ENCODE measurements at regions not wholly inside any gene's neighbourhood (a gene's known extent, or its start where the extent isn't known, plus 50 kb on each side); places are given as distances from the start of the nearest gene placed in this dataset.

DNA sequence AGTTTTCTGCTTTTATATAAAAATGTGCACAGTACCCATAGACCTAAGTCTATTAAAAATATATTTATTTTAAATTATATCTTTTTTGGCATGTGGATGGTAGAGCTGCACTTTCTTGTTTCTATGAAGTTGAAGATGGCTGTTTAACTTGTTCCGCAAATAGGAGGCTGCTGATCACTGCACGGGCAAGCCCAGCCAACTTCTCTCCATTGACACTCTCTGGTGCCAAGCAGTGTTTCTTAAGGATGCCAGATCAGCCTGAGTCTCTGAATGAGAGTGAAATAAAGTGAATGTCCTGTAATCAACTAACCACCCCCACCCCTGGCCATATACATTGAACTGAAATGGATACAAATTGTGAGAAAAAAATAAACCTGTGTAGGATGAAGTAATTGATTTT lies 202.9 kb upstream of the KLHL1 start:
- Histone ChIP-seq H3K4me1 (ENCODE audit: control insufficient read depth in 1 of 2, insufficient read depth in 2 of 2, low read depth in 1 of 2, low read length in 1 of 2) (no peaks in the 10 kb centered on the region), H3K9me3 (no peaks in the 10 kb centered on the region), H3K4me2 (no peak overlapping the region), H3K79me2 (ENCODE audit: insufficient read depth) (no peaks in the 10 kb centered on the region), H3K4me3 (ENCODE audit: low read depth in 2 of 2, low read length in 1 of 2) (no peak overlapping the region), H3K9ac (no peak overlapping the region), H3K9me2 (no peaks in the 10 kb centered on the region), H2AFZ (ENCODE audit: low read depth) (no peak overlapping the region), H3K27ac (ENCODE audit: low read depth in 2 of 2, low read length in 1 of 2) (no peak overlapping the region), H4K20me1 (ENCODE audit: insufficient read depth) (no peaks in the 10 kb centered on the region), H3K36me3 (replicated peaks in 1 of 2; ENCODE audit: control insufficient read depth in 1 of 2, insufficient read depth in 2 of 2, low read length in 1 of 2) (no peaks in the 10 kb centered on the region), H3K27me3 (ENCODE audit: insufficient read depth) (no peaks in the 10 kb centered on the region), H3F3A (replicated peaks; ENCODE audit: insufficient read depth) (no peaks in the 10 kb centered on the region)
- ChIA-PET CTCF (interaction anchor here (0.6 to 3.0 kb wide), 20 partner anchors 9 to 774 kb away, joined by 3 to 41 read pairs (median 3); partner anchors contain the start of genes ATXN8OS and KLHL1), POLR2A (no interaction called here)
- WGBS (ENCODE audit: low lambda C conversion rate) = 83% methylated on average over 2 of the region's 2 CpGs
- no peak for TF ChIP-seq TEAD4 (IDR thresholded peaks at IDR 0.05; ENCODE audit: borderline replicate concordance, insufficient read depth)
- no peak for DNase-seq

DNA sequence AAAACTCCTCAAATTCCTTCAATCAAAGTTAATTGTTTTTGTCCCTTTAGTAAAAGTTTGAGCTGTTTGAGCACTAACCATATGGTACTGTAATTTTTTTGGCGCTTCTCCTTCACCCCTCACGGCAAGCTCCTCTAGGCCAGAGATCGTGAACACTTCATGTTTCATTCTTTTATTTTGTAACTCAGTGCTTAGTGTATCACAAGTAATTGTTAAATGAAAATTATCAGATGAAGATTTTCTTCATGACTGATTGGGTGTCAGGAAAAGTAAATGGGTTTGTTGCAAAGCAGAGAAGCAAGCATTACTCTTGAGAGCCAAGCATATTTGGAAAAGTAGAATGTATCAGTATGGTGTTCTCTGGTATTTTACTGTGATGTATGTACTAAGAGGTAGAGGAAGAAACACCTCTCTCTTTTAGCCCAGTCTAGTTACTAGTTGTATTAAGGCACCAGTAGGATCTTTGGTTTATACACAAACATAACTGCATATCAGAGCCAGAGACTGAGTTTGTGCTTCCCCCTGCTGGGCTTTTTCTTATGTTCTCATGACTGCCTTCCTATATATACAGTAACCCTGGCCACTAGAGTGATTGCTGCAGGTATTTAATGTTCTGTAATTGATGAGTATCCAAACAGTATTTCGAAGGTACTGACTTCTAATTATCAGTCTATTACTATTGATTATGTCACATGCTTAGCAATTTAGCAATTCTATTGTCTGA lies 202.3 kb upstream of the KLHL1 start:
- TF ChIP-seq, protein P1, sequence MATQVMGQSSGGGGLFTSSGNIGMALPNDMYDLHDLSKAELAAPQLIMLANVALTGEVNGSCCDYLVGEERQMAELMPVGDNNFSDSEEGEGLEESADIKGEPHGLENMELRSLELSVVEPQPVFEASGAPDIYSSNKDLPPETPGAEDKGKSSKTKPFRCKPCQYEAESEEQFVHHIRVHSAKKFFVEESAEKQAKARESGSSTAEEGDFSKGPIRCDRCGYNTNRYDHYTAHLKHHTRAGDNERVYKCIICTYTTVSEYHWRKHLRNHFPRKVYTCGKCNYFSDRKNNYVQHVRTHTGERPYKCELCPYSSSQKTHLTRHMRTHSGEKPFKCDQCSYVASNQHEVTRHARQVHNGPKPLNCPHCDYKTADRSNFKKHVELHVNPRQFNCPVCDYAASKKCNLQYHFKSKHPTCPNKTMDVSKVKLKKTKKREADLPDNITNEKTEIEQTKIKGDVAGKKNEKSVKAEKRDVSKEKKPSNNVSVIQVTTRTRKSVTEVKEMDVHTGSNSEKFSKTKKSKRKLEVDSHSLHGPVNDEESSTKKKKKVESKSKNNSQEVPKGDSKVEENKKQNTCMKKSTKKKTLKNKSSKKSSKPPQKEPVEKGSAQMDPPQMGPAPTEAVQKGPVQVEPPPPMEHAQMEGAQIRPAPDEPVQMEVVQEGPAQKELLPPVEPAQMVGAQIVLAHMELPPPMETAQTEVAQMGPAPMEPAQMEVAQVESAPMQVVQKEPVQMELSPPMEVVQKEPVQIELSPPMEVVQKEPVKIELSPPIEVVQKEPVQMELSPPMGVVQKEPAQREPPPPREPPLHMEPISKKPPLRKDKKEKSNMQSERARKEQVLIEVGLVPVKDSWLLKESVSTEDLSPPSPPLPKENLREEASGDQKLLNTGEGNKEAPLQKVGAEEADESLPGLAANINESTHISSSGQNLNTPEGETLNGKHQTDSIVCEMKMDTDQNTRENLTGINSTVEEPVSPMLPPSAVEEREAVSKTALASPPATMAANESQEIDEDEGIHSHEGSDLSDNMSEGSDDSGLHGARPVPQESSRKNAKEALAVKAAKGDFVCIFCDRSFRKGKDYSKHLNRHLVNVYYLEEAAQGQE (IDR thresholded peaks at IDR 0.05; ENCODE audit: low read depth, low read length) = no peak
- TF ChIP-seq, protein P2, sequence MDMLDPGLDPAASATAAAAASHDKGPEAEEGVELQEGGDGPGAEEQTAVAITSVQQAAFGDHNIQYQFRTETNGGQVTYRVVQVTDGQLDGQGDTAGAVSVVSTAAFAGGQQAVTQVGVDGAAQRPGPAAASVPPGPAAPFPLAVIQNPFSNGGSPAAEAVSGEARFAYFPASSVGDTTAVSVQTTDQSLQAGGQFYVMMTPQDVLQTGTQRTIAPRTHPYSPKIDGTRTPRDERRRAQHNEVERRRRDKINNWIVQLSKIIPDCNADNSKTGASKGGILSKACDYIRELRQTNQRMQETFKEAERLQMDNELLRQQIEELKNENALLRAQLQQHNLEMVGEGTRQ (IDR thresholded peaks at IDR 0.05; ENCODE audit: borderline replicate concordance, low read depth, low read length) = no peak
- TF ChIP-seq, protein P3, sequence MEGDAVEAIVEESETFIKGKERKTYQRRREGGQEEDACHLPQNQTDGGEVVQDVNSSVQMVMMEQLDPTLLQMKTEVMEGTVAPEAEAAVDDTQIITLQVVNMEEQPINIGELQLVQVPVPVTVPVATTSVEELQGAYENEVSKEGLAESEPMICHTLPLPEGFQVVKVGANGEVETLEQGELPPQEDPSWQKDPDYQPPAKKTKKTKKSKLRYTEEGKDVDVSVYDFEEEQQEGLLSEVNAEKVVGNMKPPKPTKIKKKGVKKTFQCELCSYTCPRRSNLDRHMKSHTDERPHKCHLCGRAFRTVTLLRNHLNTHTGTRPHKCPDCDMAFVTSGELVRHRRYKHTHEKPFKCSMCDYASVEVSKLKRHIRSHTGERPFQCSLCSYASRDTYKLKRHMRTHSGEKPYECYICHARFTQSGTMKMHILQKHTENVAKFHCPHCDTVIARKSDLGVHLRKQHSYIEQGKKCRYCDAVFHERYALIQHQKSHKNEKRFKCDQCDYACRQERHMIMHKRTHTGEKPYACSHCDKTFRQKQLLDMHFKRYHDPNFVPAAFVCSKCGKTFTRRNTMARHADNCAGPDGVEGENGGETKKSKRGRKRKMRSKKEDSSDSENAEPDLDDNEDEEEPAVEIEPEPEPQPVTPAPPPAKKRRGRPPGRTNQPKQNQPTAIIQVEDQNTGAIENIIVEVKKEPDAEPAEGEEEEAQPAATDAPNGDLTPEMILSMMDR (IDR thresholded peaks at IDR 0.05) = peak; percentile 55
- TF ChIP-seq RAD21 (IDR thresholded peaks at IDR 0.05; ENCODE audit: low read length) (peak; percentile 77), GABPA (IDR thresholded peaks at IDR 0.05; ENCODE audit: low read depth) (no peak), RXRA (IDR thresholded peaks at IDR 0.05; ENCODE audit: borderline replicate concordance, low read depth) (no peak), SMC3 (IDR thresholded peaks at IDR 0.05; ENCODE audit: low read depth, low read length) (peak; percentile 58; the same call in 1 of the 2 replicates), TCF12 (IDR thresholded peaks at IDR 0.05) (no peak)
- no peaks in the 10 kb centered on the region for H3F3A ChIP-seq (replicated peaks; ENCODE audit: insufficient read depth)
- 34% methylated on average over 4 of the region's 4 CpGs for WGBS (ENCODE audit: low lambda C conversion rate)
- H3K36me3 ChIP-seq (replicated peaks in 1 of 2; ENCODE audit: control insufficient read depth in 1 of 2, insufficient read depth in 2 of 2, low read length in 1 of 2) = no peaks in the 10 kb centered on the region
- ChIA-PET CTCF (interaction anchor here (0.6 to 3.0 kb wide), 25 partner anchors 8 to 774 kb away, joined by 3 to 41 read pairs (median 3); partner anchors contain the start of genes ATXN8OS and KLHL1), POLR2A (no interaction called here)
- no peaks in the 10 kb centered on the region for H3K4me1 ChIP-seq (ENCODE audit: control insufficient read depth in 1 of 2, insufficient read depth in 2 of 2, low read depth in 1 of 2, low read length in 1 of 2)
- H3K79me2 ChIP-seq (ENCODE audit: insufficient read depth) = no peaks in the 10 kb centered on the region
- H3K4me2 ChIP-seq = no peak overlapping the region
- DNase-seq = peak; percentile 48
- no peak overlapping the region for H3K27ac ChIP-seq (ENCODE audit: low read depth in 2 of 2, low read length in 1 of 2)
- no peak overlapping the region for H2AFZ ChIP-seq (ENCODE audit: low read depth)
- no peaks in the 10 kb centered on the region for H4K20me1 ChIP-seq (ENCODE audit: insufficient read depth)
- H3K4me3 ChIP-seq (ENCODE audit: low read depth in 2 of 2, low read length in 1 of 2) = no peak overlapping the region
- H3K27me3 ChIP-seq (ENCODE audit: insufficient read depth) = no peaks in the 10 kb centered on the region
- H3K9me3 ChIP-seq = no peaks in the 10 kb centered on the region
- no peaks in the 10 kb centered on the region for H3K9me2 ChIP-seq
- H3K9ac ChIP-seq = no peak overlapping the region
